GM18870 (cell line): ENCODE measurements at regions not wholly inside any gene's neighbourhood (a gene's known extent, or its start where the extent isn't known, plus 50 kb on each side); places are given as distances from the start of the nearest gene placed in this dataset.
"Not testable (repeated sequence)": the region's sequence is repeated elsewhere in the genome, so short reads cannot be mapped to it uniquely, and the experiment has no call there.

Experiments used
- ATAC-seq: cut with Tn5 transposase; IDR thresholded peaks from one replicate; pipeline ENCODE4 v1.9.1; 2021; ENCODE audit warnings: moderate library complexity; ENCODE audit not compliant: unreplicated experiment

GRCh38 chr4:77220828-77221613, 64.0 kb downstream of the CCNG2 start:
- ATAC-seq = no peak

- no peak for ATAC-seq
These were observed 68.0 kb downstream of the CCNG2 start for GRCh38 chr4:77225022-77225421.

GRCh38 chr4:77226939-77227705, 70.1 kb downstream of the CCNG2 start:
- no peak for ATAC-seq

GRCh38 chr4:77229433-77229832, 72.4 kb downstream of the CCNG2 start:
- ATAC-seq = no peak

GRCh38 chr4:77232653-77233052, 75.6 kb downstream of the CCNG2 start:
- no peak for ATAC-seq

- peak; percentile 53 for ATAC-seq
These were observed 78.4 kb downstream of the CCNG2 start for GRCh38 chr4:77235289-77235854.

GRCh38 chr4:77236806-77237205, 79.8 kb downstream of the CCNG2 start:
- ATAC-seq = no peak

GRCh38 chr4:77240469-77241066, 83.6 kb downstream of the CCNG2 start:
- ATAC-seq = peak; percentile 65

GRCh38 chr4:77248805-77249204, 91.8 kb downstream of the CCNG2 start:
- ATAC-seq = no peak

GRCh38 chr4:77251751-77252150, 94.7 kb downstream of the CCNG2 start:
- ATAC-seq = no peak

- ATAC-seq = no peak
These were observed 106.2 kb downstream of the CCNG2 start for GRCh38 chr4:77263247-77263646.

GRCh38 chr4:77263976-77264375, 107.0 kb downstream of the CCNG2 start:
- not testable (repeated sequence) for ATAC-seq

GRCh38 chr4:77264826-77265225, 107.8 kb downstream of the CCNG2 start:
- ATAC-seq = no peak

GRCh38 chr4:77268108-77268507, 111.1 kb downstream of the CCNG2 start:
- no peak for ATAC-seq

GRCh38 chr4:77269505-77269904, 112.5 kb downstream of the CCNG2 start:
- ATAC-seq = no peak

- ATAC-seq = no peak
These were observed 116.4 kb downstream of the CCNG2 start for GRCh38 chr4:77273412-77273811.

GRCh38 chr4:77279114-77279513, 122.1 kb downstream of the CCNG2 start:
- ATAC-seq = not testable (repeated sequence)

GRCh38 chr4:77282305-77282704, 125.3 kb downstream of the CCNG2 start:
- no peak for ATAC-seq

- ATAC-seq = no peak
These were observed 127.0 kb downstream of the CCNG2 start for GRCh38 chr4:77284036-77284435.

- no peak for ATAC-seq
These were observed 129.9 kb downstream of the CCNG2 start for GRCh38 chr4:77286906-77287305.

- ATAC-seq = no peak
These were observed 136.4 kb downstream of the CCNG2 start for GRCh38 chr4:77293426-77293825.
